Lower leg skin (tissue), 3 donors: ENCODE measurements at regions not wholly inside any gene's neighbourhood (a gene's known extent, or its start where the extent isn't known, plus 50 kb on each side); places are given as distances from the start of the nearest gene placed in this dataset.

Experiments
- CTCF ChIP-seq, 3 donors: fragments of 450-650 bp; IDR thresholded peaks; one replicate each; pipeline ENCODE4 v1.5.1; 2016; ENCODE audit warnings: antibody characterized with exemption in 3 of 3, mild to moderate bottlenecking in 3 of 3, moderate library complexity in 2 of 3
- POLR2A ChIP-seq, 2 donors: fragments of 450-650 bp; IDR thresholded peaks; one replicate each; pipeline ENCODE4 v1.6.1; 2016 to 2017; ENCODE audit warnings: antibody characterized with exemption in 2 of 2, mild to moderate bottlenecking in 1 of 2, moderate library complexity in 1 of 2

- TF ChIP-seq CTCF (IDR thresholded peaks at IDR 0.05) (no peak), POLR2A (IDR thresholded peaks at IDR 0.05) (no peak)
These were observed 57.2 kb upstream of the HS3ST1 start for GRCh38 chr4:11485926-11486325.
